GM10248 (cell line): ENCODE measurements at regions not wholly inside any gene's neighbourhood (a gene's known extent, or its start where the extent isn't known, plus 50 kb on each side); places are given as distances from the start of the nearest gene placed in this dataset.

Experiments used
- CTCF ChIA-PET: fragments of 300-600 bp; sonication (Branson Sonifier 250); formaldehyde crosslinking; extraction: SDS; loops from one replicate; lab custom pipeline; 2021; ENCODE audit warnings: antibody characterized with exemption; lab: Yijun Ruan, JAX
- POLR2A ChIA-PET: fragments of 350-650 bp; sonication (Branson Sonifier 250); formaldehyde crosslinking; extraction: SDS; loops from one replicate; lab custom pipeline; 2020; ENCODE audit warnings: antibody characterized with exemption; lab: Yijun Ruan, JAX
- DNase-seq: peaks from one replicate; pipeline ENCODE4 v3.0.0; 2012; ENCODE audit errors: extremely low spot score
- CTCF ChIP-seq: IDR thresholded peaks from 2 replicates; pipeline ENCODE4 v1.5.1; 2012; ENCODE audit warnings: mild to moderate bottlenecking, low read depth; ENCODE audit errors: extremely low read depth, missing control alignments, control extremely low read depth

- no peak for TF ChIP-seq CTCF
- POLR2A ChIA-PET: no interaction called here
- CTCF ChIA-PET: interaction anchor here (0.9 to 1.4 kb wide), 2 partner anchors 9 to 16 kb away, joined by 3 read pairs; no protein-coding TSS in a partner anchor
- DNase-seq: no peak
These were observed 62.7 kb upstream of the GATA6 start for GRCh38 chr18:22106536-22107292.

GRCh38 chr18:22108674-22109073 lies 60.7 kb upstream of the GATA6 start:
- DNase-seq: no peak
- POLR2A ChIA-PET: interaction anchor here (0.6 kb wide), 1 partner anchor 48 kb away, joined by 4 read pairs; no protein-coding TSS in a partner anchor
- TF ChIP-seq CTCF: no peak
- CTCF ChIA-PET: interaction anchor here (0.9 to 1.4 kb wide), 4 partner anchors 13 to 45 kb away, joined by 3 to 4 read pairs (median 3); no protein-coding TSS in a partner anchor

- POLR2A ChIA-PET: no interaction called here
- CTCF ChIA-PET: interaction anchor here (1.1 kb wide), 2 partner anchors 17 to 44 kb away, joined by 3 to 4 read pairs; no protein-coding TSS in a partner anchor
- no peak for TF ChIP-seq CTCF
- no peak for DNase-seq
These were observed 59.9 kb upstream of the GATA6 start for GRCh38 chr18:22109535-22109934.

GRCh38 chr18:22110461-22110924 lies 58.9 kb upstream of the GATA6 start:
- CTCF ChIA-PET: no interaction called here
- TF ChIP-seq CTCF: no peak
- no peak for DNase-seq
- POLR2A ChIA-PET: no interaction called here

- POLR2A ChIA-PET: no interaction called here
- CTCF ChIA-PET: no interaction called here
- DNase-seq: no peak
- TF ChIP-seq CTCF: no peak
These were observed 57.2 kb upstream of the GATA6 start for GRCh38 chr18:22112215-22112614.

- POLR2A ChIA-PET: no interaction called here
- TF ChIP-seq CTCF: no peak
- CTCF ChIA-PET: no interaction called here
- no peak for DNase-seq
These were observed 56.1 kb upstream of the GATA6 start for GRCh38 chr18:22113144-22113844.
